Dedifferentiated amniotic fluid mesenchymal stem cell (primary cell): ENCODE measurements at regions not wholly inside any gene's neighbourhood (a gene's known extent, or its start where the extent isn't known, plus 50 kb on each side); places are given as distances from the start of the nearest gene placed in this dataset.

Source experiments
- DNase-seq: peaks from one replicate; pipeline ENCODE4 v3.0.0-alpha.2; 2016; ENCODE audit errors: extremely low spot score

- DNase-seq: no peak
These were observed 282.0 kb upstream of the PPFIA2 start for GRCh38 chr12:82040987-82041743.

- no peak for DNase-seq
These were observed 275.6 kb upstream of the PPFIA2 start for GRCh38 chr12:82034769-82035168.

- DNase-seq: no peak
These were observed 270.8 kb upstream of the PPFIA2 start for GRCh38 chr12:82029936-82030335.

GRCh38 chr12:82028772-82029171 lies 269.6 kb upstream of the PPFIA2 start:
- DNase-seq: no peak

- no peak for DNase-seq
These were observed 268.5 kb upstream of the PPFIA2 start for GRCh38 chr12:82027612-82028011.

- DNase-seq: no peak
These were observed 266.3 kb upstream of the PPFIA2 start for GRCh38 chr12:82025462-82025861.

GRCh38 chr12:82019533-82019932 lies 260.4 kb upstream of the PPFIA2 start:
- DNase-seq: no peak

GRCh38 chr12:82015623-82016347 lies 256.6 kb upstream of the PPFIA2 start:
- DNase-seq: no peak

GRCh38 chr12:82012176-82012575 lies 253.0 kb upstream of the PPFIA2 start:
- DNase-seq: no peak

- no peak for DNase-seq
These were observed 250.4 kb upstream of the PPFIA2 start for GRCh38 chr12:82009524-82009923.

- DNase-seq: no peak
These were observed 249.1 kb upstream of the PPFIA2 start for GRCh38 chr12:82008251-82008650.

GRCh38 chr12:81998761-81999378 lies 239.7 kb upstream of the PPFIA2 start:
- DNase-seq: no peak

GRCh38 chr12:81992461-81992860 lies 233.3 kb upstream of the PPFIA2 start:
- no peak for DNase-seq

GRCh38 chr12:81991868-81992267 lies 232.7 kb upstream of the PPFIA2 start:
- no peak for DNase-seq

- DNase-seq: no peak
These were observed 229.2 kb upstream of the PPFIA2 start for GRCh38 chr12:81988362-81988761.

- DNase-seq: no peak
These were observed 228.2 kb upstream of the PPFIA2 start for GRCh38 chr12:81987371-81987770.

- no peak for DNase-seq
These were observed 217.5 kb upstream of the PPFIA2 start for GRCh38 chr12:81976661-81977060.

GRCh38 chr12:81974762-81975161 lies 215.6 kb upstream of the PPFIA2 start:
- no peak for DNase-seq

GRCh38 chr12:81968421-81968820 lies 209.3 kb upstream of the PPFIA2 start:
- DNase-seq: no peak

GRCh38 chr12:81963636-81964035 lies 204.5 kb upstream of the PPFIA2 start:
- no peak for DNase-seq

- no peak for DNase-seq
These were observed 203.9 kb upstream of the PPFIA2 start for GRCh38 chr12:81963026-81963425.

GRCh38 chr12:81962126-81962856 lies 203.1 kb upstream of the PPFIA2 start:
- DNase-seq: no peak
